ENCODE measurements at regions not wholly inside any gene's neighbourhood (a gene's known extent, or its start where the extent isn't known, plus 50 kb on each side); places are given as distances from the start of the nearest gene placed in this dataset.

- Histone ChIP-seq H3K4me1 (ENCODE audit: insufficient read depth, insufficient read length) (no peaks in the 10 kb centered on the region), H3K27me3 (ENCODE audit: insufficient read depth, insufficient read length) (no peaks in the 10 kb centered on the region), H3K36me3 (ENCODE audit: insufficient read depth, insufficient read length, low read length) (no peaks in the 10 kb centered on the region), H3K4me3 (ENCODE audit: insufficient read length, low read depth) (no peak overlapping the region), H3K9me3 (ENCODE audit: insufficient read depth, low read length) (no peaks in the 10 kb centered on the region), H3K9ac (ENCODE audit: insufficient read length, low read depth) (no peak overlapping the region)
- DNase-seq (ENCODE audit: low read depth, low spot score) = no peak
- TF ChIP-seq ZNF274 (IDR thresholded peaks at IDR 0.05; ENCODE audit: low read depth, low read length) (no peak), SUZ12 (IDR thresholded peaks at IDR 0.05; ENCODE audit: extremely low read depth, insufficient read depth, insufficient read length) (no peak), YY1 (IDR thresholded peaks at IDR 0.05; ENCODE audit: insufficient read depth, insufficient read length) (no peak)
Measured at GRCh38 chr2:198900141-198900540, 557.6 kb downstream of the SATB2 start.

GRCh38 chr2:198890490-198890889 lies 567.2 kb downstream of the SATB2 start:
- H3K4me1 ChIP-seq (ENCODE audit: insufficient read depth, insufficient read length) = no peaks in the 10 kb centered on the region
- no peaks in the 10 kb centered on the region for H3K9me3 ChIP-seq (ENCODE audit: insufficient read depth, low read length)
- H3K4me3 ChIP-seq (ENCODE audit: insufficient read length, low read depth) = no peak overlapping the region
- DNase-seq (ENCODE audit: low read depth, low spot score) = no peak
- TF ChIP-seq YY1 (IDR thresholded peaks at IDR 0.05; ENCODE audit: insufficient read depth, insufficient read length) (no peak), SUZ12 (IDR thresholded peaks at IDR 0.05; ENCODE audit: extremely low read depth, insufficient read depth, insufficient read length) (no peak), ZNF274 (IDR thresholded peaks at IDR 0.05; ENCODE audit: low read depth, low read length) (no peak)
- no peak overlapping the region for H3K9ac ChIP-seq (ENCODE audit: insufficient read length, low read depth)
- no peaks in the 10 kb centered on the region for H3K27me3 ChIP-seq (ENCODE audit: insufficient read depth, insufficient read length)
- H3K36me3 ChIP-seq (ENCODE audit: insufficient read depth, insufficient read length, low read length) = no peaks in the 10 kb centered on the region

- no peak for DNase-seq (ENCODE audit: low read depth, low spot score)
- no peak for TF ChIP-seq ZNF274 (IDR thresholded peaks at IDR 0.05; ENCODE audit: low read depth, low read length)
- TF ChIP-seq SUZ12 (IDR thresholded peaks at IDR 0.05; ENCODE audit: extremely low read depth, insufficient read depth, insufficient read length) = no peak
- no peak for TF ChIP-seq YY1 (IDR thresholded peaks at IDR 0.05; ENCODE audit: insufficient read depth, insufficient read length)
Measured at GRCh38 chr2:198883604-198884003, 574.1 kb downstream of the SATB2 start.

GRCh38 chr2:198880986-198881385 lies 576.8 kb downstream of the SATB2 start:
- Histone ChIP-seq H3K4me3 (ENCODE audit: insufficient read length, low read depth) (no peak overlapping the region), H3K36me3 (ENCODE audit: insufficient read depth, insufficient read length, low read length) (no peaks in the 10 kb centered on the region), H3K9ac (ENCODE audit: insufficient read length, low read depth) (no peak overlapping the region), H3K9me3 (ENCODE audit: insufficient read depth, low read length) (no peaks in the 10 kb centered on the region), H3K27me3 (ENCODE audit: insufficient read depth, insufficient read length) (no peaks in the 10 kb centered on the region), H3K4me1 (ENCODE audit: insufficient read depth, insufficient read length) (no peaks in the 10 kb centered on the region)
- DNase-seq (ENCODE audit: low read depth, low spot score) = no peak
- TF ChIP-seq SUZ12 (IDR thresholded peaks at IDR 0.05; ENCODE audit: extremely low read depth, insufficient read depth, insufficient read length) (no peak), YY1 (IDR thresholded peaks at IDR 0.05; ENCODE audit: insufficient read depth, insufficient read length) (no peak), ZNF274 (IDR thresholded peaks at IDR 0.05; ENCODE audit: low read depth, low read length) (no peak)

More at GRCh38 chr2:198883604-198884003, 574.1 kb downstream of the SATB2 start:
- H3K36me3 ChIP-seq (ENCODE audit: insufficient read depth, insufficient read length, low read length) = no peaks in the 10 kb centered on the region
- no peaks in the 10 kb centered on the region for H3K4me1 ChIP-seq (ENCODE audit: insufficient read depth, insufficient read length)
- H3K4me3 ChIP-seq (ENCODE audit: insufficient read length, low read depth) = no peak overlapping the region
- no peaks in the 10 kb centered on the region for H3K27me3 ChIP-seq (ENCODE audit: insufficient read depth, insufficient read length)
- no peaks in the 10 kb centered on the region for H3K9me3 ChIP-seq (ENCODE audit: insufficient read depth, low read length)
- no peak overlapping the region for H3K9ac ChIP-seq (ENCODE audit: insufficient read length, low read depth)

- DNase-seq (ENCODE audit: low read depth, low spot score) = no peak
- H3K4me1 ChIP-seq (ENCODE audit: insufficient read depth, insufficient read length) = no peaks in the 10 kb centered on the region
- H3K9ac ChIP-seq (ENCODE audit: insufficient read length, low read depth) = no peak overlapping the region
Measured at GRCh38 chr2:198880421-198880820, 577.3 kb downstream of the SATB2 start.

GRCh38 chr2:198874472-198874858 lies 583.3 kb downstream of the SATB2 start:
- Histone ChIP-seq H3K9me3 (ENCODE audit: insufficient read depth, low read length) (peaks cover 5% of the 10 kb centered on the region; the same call in 1 of the 2 replicates), H3K9ac (ENCODE audit: insufficient read length, low read depth) (no peak overlapping the region), H3K36me3 (ENCODE audit: insufficient read depth, insufficient read length, low read length) (no peaks in the 10 kb centered on the region), H3K4me3 (ENCODE audit: insufficient read length, low read depth) (no peak overlapping the region), H3K4me1 (ENCODE audit: insufficient read depth, insufficient read length) (no peaks in the 10 kb centered on the region), H3K27me3 (ENCODE audit: insufficient read depth, insufficient read length) (no peaks in the 10 kb centered on the region)
- DNase-seq (ENCODE audit: low read depth, low spot score) = no peak
- TF ChIP-seq YY1 (IDR thresholded peaks at IDR 0.05; ENCODE audit: insufficient read depth, insufficient read length) (no peak), ZNF274 (IDR thresholded peaks at IDR 0.05; ENCODE audit: low read depth, low read length) (no peak), SUZ12 (IDR thresholded peaks at IDR 0.05; ENCODE audit: extremely low read depth, insufficient read depth, insufficient read length) (no peak)

More at GRCh38 chr2:198880421-198880820, 577.3 kb downstream of the SATB2 start:
- TF ChIP-seq YY1 (IDR thresholded peaks at IDR 0.05; ENCODE audit: insufficient read depth, insufficient read length) (no peak), ZNF274 (IDR thresholded peaks at IDR 0.05; ENCODE audit: low read depth, low read length) (no peak), SUZ12 (IDR thresholded peaks at IDR 0.05; ENCODE audit: extremely low read depth, insufficient read depth, insufficient read length) (no peak)
- Histone ChIP-seq H3K36me3 (ENCODE audit: insufficient read depth, insufficient read length, low read length) (no peaks in the 10 kb centered on the region), H3K27me3 (ENCODE audit: insufficient read depth, insufficient read length) (no peaks in the 10 kb centered on the region), H3K4me3 (ENCODE audit: insufficient read length, low read depth) (no peak overlapping the region), H3K9me3 (ENCODE audit: insufficient read depth, low read length) (no peaks in the 10 kb centered on the region)

GRCh38 chr2:198873503-198874471 lies 584.0 kb downstream of the SATB2 start:
- no peak overlapping the region for H3K4me3 ChIP-seq (ENCODE audit: insufficient read length, low read depth)
- no peak for DNase-seq (ENCODE audit: low read depth, low spot score)
- H3K36me3 ChIP-seq (ENCODE audit: insufficient read depth, insufficient read length, low read length) = no peaks in the 10 kb centered on the region
- TF ChIP-seq YY1 (IDR thresholded peaks at IDR 0.05; ENCODE audit: insufficient read depth, insufficient read length) (no peak), ZNF274 (IDR thresholded peaks at IDR 0.05; ENCODE audit: low read depth, low read length) (no peak), SUZ12 (IDR thresholded peaks at IDR 0.05; ENCODE audit: extremely low read depth, insufficient read depth, insufficient read length) (no peak)
- no peaks in the 10 kb centered on the region for H3K27me3 ChIP-seq (ENCODE audit: insufficient read depth, insufficient read length)
- no peak overlapping the region for H3K9ac ChIP-seq (ENCODE audit: insufficient read length, low read depth)
- no peaks in the 10 kb centered on the region for H3K4me1 ChIP-seq (ENCODE audit: insufficient read depth, insufficient read length)
- peaks cover 10% of the 10 kb centered on the region; the same call in 1 of the 2 replicates for H3K9me3 ChIP-seq (ENCODE audit: insufficient read depth, low read length)
